ENCODE measurements at regions not wholly inside any gene's neighbourhood (a gene's known extent, or its start where the extent isn't known, plus 50 kb on each side); places are given as distances from the start of the nearest gene placed in this dataset.

- TF ChIP-seq POLR2AphosphoS5 (IDR thresholded peaks at IDR 0.05; ENCODE audit: low read depth, low read length) (no peak), SIN3A (IDR thresholded peaks at IDR 0.05; ENCODE audit: borderline replicate concordance, insufficient read depth, low read length) (no peak), REST (IDR thresholded peaks at IDR 0.05; ENCODE audit: insufficient read depth in 1 of 2, low read depth in 2 of 2, low read length in 2 of 2) (no peak), TAF1 (IDR thresholded peaks at IDR 0.05; ENCODE audit: borderline replicate concordance, insufficient read depth, low read length) (no peak), FOXP2 (optimal IDR thresholded peaks at IDR 0.05; ENCODE audit: borderline replicate concordance, extremely low read depth, extremely low read length, insufficient read depth) (no peak)
These were observed 182.0 kb downstream of the GPX5 start for GRCh38 chr6:28707387-28708282.
